ENCODE measurements at regions not wholly inside any gene's neighbourhood (a gene's known extent, or its start where the extent isn't known, plus 50 kb on each side); places are given as distances from the start of the nearest gene placed in this dataset.

DNA sequence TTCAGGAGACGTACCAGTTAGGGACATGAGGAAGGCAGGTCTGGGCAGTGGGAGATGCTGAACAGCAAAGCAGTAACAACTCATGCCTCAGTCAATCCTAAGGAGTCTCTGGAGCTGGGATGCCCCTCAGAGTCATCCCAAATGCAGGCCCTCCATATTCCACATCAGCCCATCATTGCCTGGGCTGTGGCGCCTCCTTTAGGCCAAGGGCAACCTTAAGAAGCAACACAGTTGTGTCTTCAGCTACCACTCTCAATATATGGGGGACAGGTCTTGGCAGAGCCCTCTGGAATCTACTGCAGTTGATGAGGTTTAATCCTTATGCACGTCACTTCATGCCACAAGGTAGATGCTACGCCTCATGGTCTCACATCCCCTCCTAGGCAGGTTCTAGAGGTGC, 682.0 kb upstream of the RAB6C start:
- TF ChIP-seq, protein P1, sequence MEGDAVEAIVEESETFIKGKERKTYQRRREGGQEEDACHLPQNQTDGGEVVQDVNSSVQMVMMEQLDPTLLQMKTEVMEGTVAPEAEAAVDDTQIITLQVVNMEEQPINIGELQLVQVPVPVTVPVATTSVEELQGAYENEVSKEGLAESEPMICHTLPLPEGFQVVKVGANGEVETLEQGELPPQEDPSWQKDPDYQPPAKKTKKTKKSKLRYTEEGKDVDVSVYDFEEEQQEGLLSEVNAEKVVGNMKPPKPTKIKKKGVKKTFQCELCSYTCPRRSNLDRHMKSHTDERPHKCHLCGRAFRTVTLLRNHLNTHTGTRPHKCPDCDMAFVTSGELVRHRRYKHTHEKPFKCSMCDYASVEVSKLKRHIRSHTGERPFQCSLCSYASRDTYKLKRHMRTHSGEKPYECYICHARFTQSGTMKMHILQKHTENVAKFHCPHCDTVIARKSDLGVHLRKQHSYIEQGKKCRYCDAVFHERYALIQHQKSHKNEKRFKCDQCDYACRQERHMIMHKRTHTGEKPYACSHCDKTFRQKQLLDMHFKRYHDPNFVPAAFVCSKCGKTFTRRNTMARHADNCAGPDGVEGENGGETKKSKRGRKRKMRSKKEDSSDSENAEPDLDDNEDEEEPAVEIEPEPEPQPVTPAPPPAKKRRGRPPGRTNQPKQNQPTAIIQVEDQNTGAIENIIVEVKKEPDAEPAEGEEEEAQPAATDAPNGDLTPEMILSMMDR (IDR thresholded peaks at IDR 0.05): peak; percentile 53
- no peak for TF ChIP-seq EZH2 (IDR thresholded peaks at IDR 0.05)
- no peak for TF ChIP-seq EZH2phosphoT487 (IDR thresholded peaks at IDR 0.05)

Data from neural progenitor cell (in vitro differentiated cells).